ENCODE measurements at regions not wholly inside any gene's neighbourhood (a gene's known extent, or its start where the extent isn't known, plus 50 kb on each side); places are given as distances from the start of the nearest gene placed in this dataset.

GRCh38 chr7:114175125-114175524, 239.5 kb upstream of the FOXP2 start:
- H3K4me2 ChIP-seq (ENCODE audit: insufficient read depth, insufficient read length, low read length), result no peak overlapping the region
- no peak overlapping the region for H4K8ac ChIP-seq (replicated peaks; ENCODE audit: insufficient read length, low read depth, low read length)
- no peak overlapping the region for H2BK20ac ChIP-seq (ENCODE audit: low read depth, low read length, poor library complexity, severe bottlenecking)
- no peak overlapping the region for H3K27ac ChIP-seq (ENCODE audit: insufficient read length, low read depth, low read length)
- no peak overlapping the region for H2BK12ac ChIP-seq (ENCODE audit: insufficient read length, low read depth, low read length)
- no peak overlapping the region for H3K9ac ChIP-seq (ENCODE audit: extremely low read depth, insufficient read length, low read length)
- H2BK15ac ChIP-seq (ENCODE audit: low read depth, low read length), result no peak overlapping the region
- H2BK120ac ChIP-seq (ENCODE audit: low read depth, low read length, poor library complexity, severe bottlenecking), result no peak overlapping the region
- H4K5ac ChIP-seq (ENCODE audit: insufficient read length, low read depth, low read length), result no peak overlapping the region
- H3K23ac ChIP-seq (ENCODE audit: insufficient read length, low read depth, low read length), result no peak overlapping the region
- WGBS (ENCODE audit: extremely low coverage, insufficient read length, low lambda C conversion rate), result no CpG with 5 or more reads among the region's 4 CpGs
- H3K23me2 ChIP-seq (ENCODE audit: insufficient read length, low read depth, low read length, poor library complexity, severe bottlenecking), result no peaks in the 10 kb centered on the region
- H3K9me3 ChIP-seq (ENCODE audit: control insufficient read depth, low read depth, low read length), result no peaks in the 10 kb centered on the region
- no peak overlapping the region for H3K27ac Mint-ChIP-seq
- H2AFZ ChIP-seq (ENCODE audit: low read length), result no peak overlapping the region
- H2AK5ac ChIP-seq (ENCODE audit: insufficient read length, low read length), result no peak overlapping the region
- peaks cover 0 to 6% of the 10 kb centered on the region in 2 experiments; a peak in 2 of 5 replicates for H3K9me3 Mint-ChIP-seq
- no peak overlapping the region for H3K56ac ChIP-seq (ENCODE audit: insufficient read length, low read depth, low read length)
- no peaks in the 10 kb centered on the region for H3K79me2 ChIP-seq (ENCODE audit: insufficient read depth, low read length)
- H3K18ac ChIP-seq (ENCODE audit: insufficient read length, low read depth, low read length), result no peak overlapping the region
- peaks cover 0 to 3% (median 0%) of the 10 kb centered on the region in 3 experiments; a peak in 2 of 7 replicates for H3K36me3 Mint-ChIP-seq (ENCODE audit: insufficient read depth in 1 of 3, low read depth in 3 of 3)
- TF ChIP-seq CTCF (conservative IDR thresholded peaks at IDR 0.05), result no peak
- no peak overlapping the region for H3K4ac ChIP-seq (ENCODE audit: low read depth, low read length)
- H3K27me3 ChIP-seq (ENCODE audit: insufficient read depth, low read length), result no peaks in the 10 kb centered on the region
- no peak for DNase-seq
- H3T11ph ChIP-seq (ENCODE audit: low read length), result no peak overlapping the region
- no peak overlapping the region for H3K14ac ChIP-seq (ENCODE audit: insufficient read depth, low read length)
- no peak overlapping the region for H4K91ac ChIP-seq (ENCODE audit: insufficient read length, low read depth, low read length)
- no peaks in the 10 kb centered on the region for H4K20me1 ChIP-seq (ENCODE audit: control insufficient read depth, insufficient read depth, insufficient read length)
- no peaks in the 10 kb centered on the region for H3K4me1 Mint-ChIP-seq
- H3K4me3 Mint-ChIP-seq, result no peak overlapping the region
- H2BK5ac ChIP-seq (ENCODE audit: insufficient read length, low read length), result no peak overlapping the region
- no peaks in the 10 kb centered on the region for H3K4me1 ChIP-seq (ENCODE audit: insufficient read depth, low read length)
- no peaks in the 10 kb centered on the region for H3K79me1 ChIP-seq (ENCODE audit: insufficient read depth, low read depth, low read length, poor library complexity, severe bottlenecking)
- no peaks in the 10 kb centered on the region; the same call in 1 of the 2 replicates for H3K27me3 Mint-ChIP-seq (ENCODE audit: low read depth)
